ENCODE measurements at regions not wholly inside any gene's neighbourhood (a gene's known extent, or its start where the extent isn't known, plus 50 kb on each side); places are given as distances from the start of the nearest gene placed in this dataset.

GRCh38 chr13:109379930-109380329 lies 406.5 kb downstream of the IRS2 start:
- no peaks in the 10 kb centered on the region for H3K9me3 ChIP-seq (ENCODE audit: low read depth)
- H3F3A ChIP-seq (ENCODE audit: insufficient read depth) = peaks cover 29% of the 10 kb centered on the region
- no peak overlapping the region for H2AFZ ChIP-seq
- peaks cover 29% of the 10 kb centered on the region for H3K4me1 ChIP-seq (ENCODE audit: insufficient read depth)
- TF ChIP-seq EZH2 (IDR thresholded peaks at IDR 0.05; ENCODE audit: insufficient read depth, poor library complexity, severe bottlenecking) (no peak), EZH2phosphoT487 (IDR thresholded peaks at IDR 0.05; ENCODE audit: insufficient read depth, low read depth) (no peak)
- DNase-seq = no peak
- no peaks in the 10 kb centered on the region for H4K20me1 ChIP-seq (ENCODE audit: insufficient read depth)
- H3K4me3 ChIP-seq = no peak overlapping the region
- 41 to 52% methylated on average over 3 of the region's 3 CpGs for WGBS, 2 experiments (ENCODE audit: low coverage in 1 of 2, low lambda C conversion rate in 2 of 2, missing lambda C conversion rate in 2 of 2)
- H3K27me3 ChIP-seq (replicated peaks; ENCODE audit: insufficient read depth) = 0 out of 2 replicates have a peak, but pooled peaks cover under 1% of the 10 kb centered on the region
- no peaks in the 10 kb centered on the region for H3K9me2 ChIP-seq (ENCODE audit: insufficient read depth)
- in situ Hi-C loops (cut with MboI) = no loop called here
- no peaks in the 10 kb centered on the region for H3K36me3 ChIP-seq (ENCODE audit: low read depth)
- no peak overlapping the region for H3K4me2 ChIP-seq (ENCODE audit: unreplicated experiment)
- H3K79me2 ChIP-seq (ENCODE audit: insufficient read depth) = no peaks in the 10 kb centered on the region
- no peak overlapping the region for H3K9ac ChIP-seq
- no peak overlapping the region for H3K27ac ChIP-seq

- Histone ChIP-seq H3K36me3 (ENCODE audit: low read depth) (no peaks in the 10 kb centered on the region), H3K9me2 (ENCODE audit: insufficient read depth) (no peaks in the 10 kb centered on the region), H3K27ac (no peak overlapping the region), H3F3A (ENCODE audit: insufficient read depth) (peaks cover 11% of the 10 kb centered on the region), H3K9me3 (ENCODE audit: low read depth) (no peaks in the 10 kb centered on the region), H2AFZ (no peak overlapping the region), H3K4me3 (no peak overlapping the region), H3K9ac (no peak overlapping the region), H3K79me2 (ENCODE audit: insufficient read depth) (no peaks in the 10 kb centered on the region), H4K20me1 (ENCODE audit: insufficient read depth) (no peaks in the 10 kb centered on the region), H3K4me2 (ENCODE audit: unreplicated experiment) (no peak overlapping the region), H3K4me1 (ENCODE audit: insufficient read depth) (peaks cover 13% of the 10 kb centered on the region), H3K27me3 (replicated peaks; ENCODE audit: insufficient read depth) (0 out of 2 replicates have a peak, but pooled peaks cover 5% of the 10 kb centered on the region)
- WGBS, 2 experiments (ENCODE audit: low coverage in 1 of 2, low lambda C conversion rate in 2 of 2, missing lambda C conversion rate in 2 of 2) = 70 to 76% methylated on average over 9 of the region's 9 CpGs
- no peak for DNase-seq
- no peak for TF ChIP-seq EZH2phosphoT487 (IDR thresholded peaks at IDR 0.05; ENCODE audit: insufficient read depth, low read depth)
- TF ChIP-seq EZH2 (IDR thresholded peaks at IDR 0.05; ENCODE audit: insufficient read depth, poor library complexity, severe bottlenecking) = no peak
- in situ Hi-C loops (cut with MboI) = no loop called here
Observed at GRCh38 chr13:109376936-109377335, 409.4 kb downstream of the IRS2 start.

DNA sequence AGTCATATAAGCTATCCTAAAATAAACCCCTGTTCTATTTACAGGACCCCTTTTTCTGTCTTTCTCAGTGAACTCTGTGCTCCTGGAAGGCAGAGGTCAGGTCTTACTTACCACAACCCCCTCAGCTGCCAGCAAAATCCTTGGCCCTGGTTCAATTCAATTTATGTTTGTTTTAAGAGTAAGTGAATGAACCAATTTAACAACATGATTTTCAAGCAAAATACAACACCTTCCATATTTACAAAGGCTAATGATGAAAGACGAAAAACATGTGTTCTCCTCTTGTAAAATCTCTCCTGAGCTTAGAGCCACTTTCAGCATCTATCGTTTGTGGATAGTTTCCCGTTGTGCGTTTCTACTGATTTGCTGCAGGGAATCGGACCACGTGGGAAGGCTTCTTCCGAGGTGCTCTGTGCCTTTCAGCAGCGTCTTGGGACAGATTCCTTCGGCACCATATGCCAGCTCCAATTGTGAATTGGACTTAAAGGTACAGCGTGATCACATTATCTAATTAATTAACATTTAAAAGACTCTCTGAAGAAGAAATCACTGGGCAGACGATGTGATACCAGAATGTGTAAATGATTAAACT lies 411.7 kb downstream of the IRS2 start:
- no peaks in the 10 kb centered on the region for H3F3A ChIP-seq (ENCODE audit: insufficient read depth)
- H3K9me3 ChIP-seq (ENCODE audit: low read depth) = no peaks in the 10 kb centered on the region
- H3K27ac ChIP-seq = no peak overlapping the region
- H3K4me2 ChIP-seq (ENCODE audit: unreplicated experiment) = no peak overlapping the region
- no peaks in the 10 kb centered on the region for H3K9me2 ChIP-seq (ENCODE audit: insufficient read depth)
- H3K27me3 ChIP-seq (replicated peaks; ENCODE audit: insufficient read depth) = 0 out of 2 replicates have a peak, but pooled peaks cover 5% of the 10 kb centered on the region
- H4K20me1 ChIP-seq (ENCODE audit: insufficient read depth) = no peaks in the 10 kb centered on the region
- H3K4me3 ChIP-seq = no peak overlapping the region
- TF ChIP-seq EZH2phosphoT487 (IDR thresholded peaks at IDR 0.05; ENCODE audit: insufficient read depth, low read depth) (no peak), EZH2 (IDR thresholded peaks at IDR 0.05; ENCODE audit: insufficient read depth, poor library complexity, severe bottlenecking) (no peak)
- H2AFZ ChIP-seq = no peak overlapping the region
- DNase-seq = no peak
- no peaks in the 10 kb centered on the region for H3K4me1 ChIP-seq (ENCODE audit: insufficient read depth)
- no peaks in the 10 kb centered on the region for H3K36me3 ChIP-seq (ENCODE audit: low read depth)
- WGBS, 2 experiments (ENCODE audit: low coverage in 1 of 2, low lambda C conversion rate in 2 of 2, missing lambda C conversion rate in 2 of 2) = 31 to 32% methylated on average over 11 of the region's 11 CpGs
- in situ Hi-C loops (cut with MboI) = no loop called here
- no peak overlapping the region for H3K9ac ChIP-seq
- H3K79me2 ChIP-seq (ENCODE audit: insufficient read depth) = no peaks in the 10 kb centered on the region

- Histone ChIP-seq H2AFZ (no peak overlapping the region), H4K20me1 (ENCODE audit: insufficient read depth) (no peaks in the 10 kb centered on the region), H3K4me3 (no peak overlapping the region), H3K36me3 (ENCODE audit: low read depth) (no peaks in the 10 kb centered on the region), H3K9me3 (ENCODE audit: low read depth) (no peaks in the 10 kb centered on the region), H3K4me1 (ENCODE audit: insufficient read depth) (no peaks in the 10 kb centered on the region), H3K27me3 (replicated peaks; ENCODE audit: insufficient read depth) (0 out of 2 replicates have a peak, but pooled peaks cover 5% of the 10 kb centered on the region), H3F3A (ENCODE audit: insufficient read depth) (no peaks in the 10 kb centered on the region), H3K9ac (no peak overlapping the region), H3K9me2 (ENCODE audit: insufficient read depth) (no peaks in the 10 kb centered on the region), H3K27ac (no peak overlapping the region), H3K4me2 (ENCODE audit: unreplicated experiment) (no peak overlapping the region), H3K79me2 (ENCODE audit: insufficient read depth) (no peaks in the 10 kb centered on the region)
- DNase-seq = no peak
- in situ Hi-C loops (cut with MboI) = no loop called here
- no peak for TF ChIP-seq EZH2phosphoT487 (IDR thresholded peaks at IDR 0.05; ENCODE audit: insufficient read depth, low read depth)
- no peak for TF ChIP-seq EZH2 (IDR thresholded peaks at IDR 0.05; ENCODE audit: insufficient read depth, poor library complexity, severe bottlenecking)
- 49 to 64% methylated on average over 6 of the region's 6 CpGs for WGBS, 2 experiments (ENCODE audit: low coverage in 1 of 2, low lambda C conversion rate in 2 of 2, missing lambda C conversion rate in 2 of 2)
Observed at GRCh38 chr13:109372666-109373065, 413.7 kb downstream of the IRS2 start.
